ENCODE measurements at regions not wholly inside any gene's neighbourhood (a gene's known extent, or its start where the extent isn't known, plus 50 kb on each side); places are given as distances from the start of the nearest gene placed in this dataset.

DNA sequence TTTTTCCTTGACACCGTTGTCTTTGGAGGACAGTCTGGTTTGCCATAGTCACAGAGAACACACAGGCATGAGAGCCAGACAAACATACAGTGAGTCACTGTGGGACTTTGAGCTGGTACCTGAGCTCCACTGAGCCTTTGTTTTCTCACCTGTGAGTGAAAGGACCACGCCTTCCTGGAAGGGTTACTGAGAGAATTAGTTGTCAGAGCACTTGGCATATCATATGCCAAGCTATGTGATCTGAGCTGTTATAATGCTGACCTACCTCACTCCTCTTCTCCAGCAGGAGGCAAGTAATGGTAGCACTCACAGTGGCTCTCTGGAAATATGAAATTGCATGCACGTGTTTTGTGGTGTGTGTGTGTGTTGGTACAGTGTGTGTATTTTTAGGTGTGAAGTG is 59.7 kb downstream of the CXCL12 start:
- H3K4me2 ChIP-seq = no peak overlapping the region
- no peak for FAIRE-seq
- WGBS (ENCODE audit: missing lambda C conversion rate) = 0% methylated on average over 3 of the region's 3 CpGs
- DNase-seq (ENCODE audit: low read depth in 1 of 2, low spot score in 1 of 2) = no peak
- no peaks in the 10 kb centered on the region for H3K4me1 ChIP-seq
- H3K9me3 ChIP-seq = no peaks in the 10 kb centered on the region
- no peak for ATAC-seq
- H3K27ac ChIP-seq = no peak overlapping the region
- ChIA-PET CTCF (no interaction called here), POLR2A (no interaction called here)
- no peak for TF ChIP-seq NFE2L2 (conservative IDR thresholded peaks at IDR 0.05; ENCODE audit: low read length)
- no peak for TF ChIP-seq FOSB (CRISPR knock-in tag; IDR thresholded peaks at IDR 0.05)
- TF ChIP-seq, protein P1, sequence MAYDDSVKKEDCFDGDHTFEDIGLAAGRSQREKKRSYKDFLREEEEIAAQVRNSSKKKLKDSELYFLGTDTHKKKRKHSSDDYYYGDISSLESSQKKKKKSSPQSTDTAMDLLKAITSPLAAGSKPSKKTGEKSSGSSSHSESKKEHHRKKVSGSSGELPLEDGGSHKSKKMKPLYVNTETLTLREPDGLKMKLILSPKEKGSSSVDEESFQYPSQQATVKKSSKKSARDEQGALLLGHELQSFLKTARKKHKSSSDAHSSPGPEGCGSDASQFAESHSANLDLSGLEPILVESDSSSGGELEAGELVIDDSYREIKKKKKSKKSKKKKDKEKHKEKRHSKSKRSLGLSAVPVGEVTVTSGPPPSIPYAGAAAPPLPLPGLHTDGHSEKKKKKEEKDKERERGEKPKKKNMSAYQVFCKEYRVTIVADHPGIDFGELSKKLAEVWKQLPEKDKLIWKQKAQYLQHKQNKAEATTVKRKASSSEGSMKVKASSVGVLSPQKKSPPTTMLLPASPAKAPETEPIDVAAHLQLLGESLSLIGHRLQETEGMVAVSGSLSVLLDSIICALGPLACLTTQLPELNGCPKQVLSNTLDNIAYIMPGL (CRISPR knock-in tag; IDR thresholded peaks at IDR 0.05; ENCODE audit: borderline replicate concordance) = no peak
- TF ChIP-seq CHD2 (IDR thresholded peaks at IDR 0.05; ENCODE audit: low read length, partially characterized antibody) = no peak
- no peak for TF ChIP-seq PHF8 (IDR thresholded peaks at IDR 0.05; ENCODE audit: borderline replicate concordance, low read depth)
- TF ChIP-seq, protein P2, sequence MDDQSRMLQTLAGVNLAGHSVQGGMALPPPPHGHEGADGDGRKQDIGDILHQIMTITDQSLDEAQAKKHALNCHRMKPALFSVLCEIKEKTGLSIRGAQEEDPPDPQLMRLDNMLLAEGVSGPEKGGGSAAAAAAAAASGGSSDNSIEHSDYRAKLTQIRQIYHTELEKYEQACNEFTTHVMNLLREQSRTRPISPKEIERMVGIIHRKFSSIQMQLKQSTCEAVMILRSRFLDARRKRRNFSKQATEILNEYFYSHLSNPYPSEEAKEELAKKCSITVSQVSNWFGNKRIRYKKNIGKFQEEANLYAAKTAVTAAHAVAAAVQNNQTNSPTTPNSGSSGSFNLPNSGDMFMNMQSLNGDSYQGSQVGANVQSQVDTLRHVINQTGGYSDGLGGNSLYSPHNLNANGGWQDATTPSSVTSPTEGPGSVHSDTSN (IDR thresholded peaks at IDR 0.05) = no peak
- TF ChIP-seq KDM1A (IDR thresholded peaks at IDR 0.05; ENCODE audit: low read depth) = no peak
- TF ChIP-seq, protein P3, sequence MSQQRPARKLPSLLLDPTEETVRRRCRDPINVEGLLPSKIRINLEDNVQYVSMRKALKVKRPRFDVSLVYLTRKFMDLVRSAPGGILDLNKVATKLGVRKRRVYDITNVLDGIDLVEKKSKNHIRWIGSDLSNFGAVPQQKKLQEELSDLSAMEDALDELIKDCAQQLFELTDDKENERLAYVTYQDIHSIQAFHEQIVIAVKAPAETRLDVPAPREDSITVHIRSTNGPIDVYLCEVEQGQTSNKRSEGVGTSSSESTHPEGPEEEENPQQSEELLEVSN (IDR thresholded peaks at IDR 0.05; ENCODE audit: borderline replicate concordance, low read depth) = no peak
- H3K4me3 ChIP-seq = no peak overlapping the region

DNA sequence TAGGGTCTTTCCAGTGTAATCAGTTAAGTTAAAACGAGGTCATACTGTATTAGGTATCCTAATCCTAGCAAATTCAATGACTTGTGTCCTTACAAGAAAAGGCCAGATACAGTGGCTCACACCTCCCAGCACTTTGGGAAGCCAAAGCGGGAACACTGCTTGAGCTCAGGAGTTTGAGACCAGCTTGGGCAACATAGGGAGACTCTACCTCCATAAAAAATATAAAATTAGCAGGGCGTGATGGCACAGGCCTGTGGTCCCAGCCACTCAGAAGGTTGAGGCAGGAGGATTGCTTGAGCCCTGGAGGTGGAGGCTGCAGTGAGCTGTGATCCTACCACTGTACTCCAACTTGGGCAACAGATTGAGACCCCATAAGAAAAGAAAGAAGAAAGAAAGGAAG is 61.1 kb downstream of the CXCL12 start:
- no peak overlapping the region for H3K4me2 ChIP-seq
- ChIA-PET POLR2A (no interaction called here), CTCF (no interaction called here)
- WGBS (ENCODE audit: missing lambda C conversion rate) = 0% methylated on average over 3 of the region's 3 CpGs
- no peak for DNase-seq (ENCODE audit: low read depth in 1 of 2, low spot score in 1 of 2)
- TF ChIP-seq JUNB (IDR thresholded peaks at IDR 0.05) (no peak), RAD21 (conservative IDR thresholded peaks at IDR 0.05 in 1 of 2, IDR thresholded peaks at IDR 0.05 in 1 of 2) (no peak), TFCP2L1 (CRISPR knock-in tag; IDR thresholded peaks at IDR 0.05) (no peak), HOXB5 (CRISPR knock-in tag; IDR thresholded peaks at IDR 0.05) (no peak), KDM5A (IDR thresholded peaks at IDR 0.05) (no peak), FOSB (CRISPR knock-in tag; IDR thresholded peaks at IDR 0.05) (no peak), CBX2 (IDR thresholded peaks at IDR 0.05; ENCODE audit: borderline replicate concordance, low read depth) (no peak), NR3C1 (IDR thresholded peaks at IDR 0.05) (no peak), HOXB13 (CRISPR knock-in tag; IDR thresholded peaks at IDR 0.05; ENCODE audit: low read depth) (no peak), GATA3 (IDR thresholded peaks at IDR 0.05; ENCODE audit: borderline replicate concordance) (no peak), NFE2L2 (conservative IDR thresholded peaks at IDR 0.05; ENCODE audit: low read length) (no peak), KDM1A (IDR thresholded peaks at IDR 0.05; ENCODE audit: low read depth) (no peak), RARB (CRISPR knock-in tag; IDR thresholded peaks at IDR 0.05) (no peak), POLR2AphosphoS2 (conservative IDR thresholded peaks at IDR 0.05; ENCODE audit: low read length) (no peak), NPAS2 (CRISPR knock-in tag; IDR thresholded peaks at IDR 0.05; ENCODE audit: borderline replicate concordance) (no peak)
- TF ChIP-seq, protein P3 (IDR thresholded peaks at IDR 0.05; ENCODE audit: borderline replicate concordance, low read depth) = no peak
- TF ChIP-seq, protein P4, sequence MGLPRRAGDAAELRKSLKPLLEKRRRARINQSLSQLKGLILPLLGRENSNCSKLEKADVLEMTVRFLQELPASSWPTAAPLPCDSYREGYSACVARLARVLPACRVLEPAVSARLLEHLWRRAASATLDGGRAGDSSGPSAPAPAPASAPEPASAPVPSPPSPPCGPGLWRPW (IDR thresholded peaks at IDR 0.05) = no peak
- TF ChIP-seq, protein P5, sequence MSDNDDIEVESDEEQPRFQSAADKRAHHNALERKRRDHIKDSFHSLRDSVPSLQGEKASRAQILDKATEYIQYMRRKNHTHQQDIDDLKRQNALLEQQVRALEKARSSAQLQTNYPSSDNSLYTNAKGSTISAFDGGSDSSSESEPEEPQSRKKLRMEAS (IDR thresholded peaks at IDR 0.05) = no peak
- no peak for FAIRE-seq
- ATAC-seq = no peak
- H3K4me3 ChIP-seq = no peak overlapping the region
- no peak overlapping the region for H3K27ac ChIP-seq
- no peaks in the 10 kb centered on the region for H3K4me1 ChIP-seq
- H3K9me3 ChIP-seq = 0 out of 3 replicates have a peak, but pooled peaks cover 2% of the 10 kb centered on the region
